ENCODE measurements at regions not wholly inside any gene's neighbourhood (a gene's known extent, or its start where the extent isn't known, plus 50 kb on each side); places are given as distances from the start of the nearest gene placed in this dataset.
"Not testable (repeated sequence)": the region's sequence is repeated elsewhere in the genome, so short reads cannot be mapped to it uniquely, and the experiment has no call there.

GRCh38 chr14:105709281-105710118, 183.1 kb downstream of the TMEM121 start:
- TF ChIP-seq CTCF (conservative IDR thresholded peaks at IDR 0.05; ENCODE audit: low read depth, low read length), result no peak
- H4K20me1 ChIP-seq (ENCODE audit: insufficient read depth), result no peaks in the 10 kb centered on the region
- H3K4me2 ChIP-seq, result no peak overlapping the region
- no peaks in the 10 kb centered on the region for H3K4me1 ChIP-seq (ENCODE audit: low read depth, poor library complexity, severe bottlenecking)
- H3K9ac ChIP-seq, result no peak overlapping the region
- H3K4me3 ChIP-seq (IDR thresholded peaks at IDR 0.05; ENCODE audit: insufficient read depth, low read depth, low read length), result no peak overlapping the region
- no peaks in the 10 kb centered on the region for H3K79me2 ChIP-seq (ENCODE audit: insufficient read depth, low read depth)
- H3K36me3 ChIP-seq (ENCODE audit: insufficient read depth), result no peaks in the 10 kb centered on the region
- no peak overlapping the region for H2AFZ ChIP-seq (ENCODE audit: low read depth)
- H3K27me3 ChIP-seq (ENCODE audit: insufficient read depth, low read depth), result no peaks in the 10 kb centered on the region
- no peak overlapping the region for H3K27ac ChIP-seq

GRCh38 chr14:105710119-105711043, 184.0 kb downstream of the TMEM121 start:
- H3K4me2 ChIP-seq, result no peak overlapping the region
- no peak overlapping the region for H3K4me3 ChIP-seq (IDR thresholded peaks at IDR 0.05; ENCODE audit: insufficient read depth, low read depth, low read length)
- H3K79me2 ChIP-seq (ENCODE audit: insufficient read depth, low read depth), result no peaks in the 10 kb centered on the region
- H3K27me3 ChIP-seq (ENCODE audit: insufficient read depth, low read depth), result no peaks in the 10 kb centered on the region
- H3K4me1 ChIP-seq (ENCODE audit: low read depth, poor library complexity, severe bottlenecking), result no peaks in the 10 kb centered on the region
- H3K36me3 ChIP-seq (ENCODE audit: insufficient read depth), result no peaks in the 10 kb centered on the region
- no peaks in the 10 kb centered on the region for H4K20me1 ChIP-seq (ENCODE audit: insufficient read depth)
- no peak overlapping the region for H3K9ac ChIP-seq
- no peak overlapping the region for H2AFZ ChIP-seq (ENCODE audit: low read depth)
- TF ChIP-seq CTCF (conservative IDR thresholded peaks at IDR 0.05; ENCODE audit: low read depth, low read length), result no peak
- H3K27ac ChIP-seq, result no peak overlapping the region

GRCh38 chr14:105711044-105711620, 184.7 kb downstream of the TMEM121 start:
- Histone ChIP-seq H3K27me3 (ENCODE audit: insufficient read depth, low read depth) (no peaks in the 10 kb centered on the region), H3K27ac (no peak overlapping the region), H4K20me1 (ENCODE audit: insufficient read depth) (no peaks in the 10 kb centered on the region), H3K4me2 (no peak overlapping the region), H2AFZ (ENCODE audit: low read depth) (no peak overlapping the region), H3K4me1 (ENCODE audit: low read depth, poor library complexity, severe bottlenecking) (no peaks in the 10 kb centered on the region), H3K9ac (no peak overlapping the region), H3K36me3 (ENCODE audit: insufficient read depth) (no peaks in the 10 kb centered on the region), H3K79me2 (ENCODE audit: insufficient read depth, low read depth) (no peaks in the 10 kb centered on the region), H3K4me3 (IDR thresholded peaks at IDR 0.05; ENCODE audit: insufficient read depth, low read depth, low read length) (no peak overlapping the region)
- TF ChIP-seq CTCF (conservative IDR thresholded peaks at IDR 0.05; ENCODE audit: low read depth, low read length), result no peak

- no peaks in the 10 kb centered on the region for H3K4me1 ChIP-seq (ENCODE audit: low read depth, poor library complexity, severe bottlenecking)
- TF ChIP-seq CTCF (conservative IDR thresholded peaks at IDR 0.05; ENCODE audit: low read depth, low read length), result no peak
- no peak overlapping the region for H2AFZ ChIP-seq (ENCODE audit: low read depth)
- no peaks in the 10 kb centered on the region for H3K36me3 ChIP-seq (ENCODE audit: insufficient read depth)
- no peak overlapping the region for H3K27ac ChIP-seq
- no peak overlapping the region for H3K4me3 ChIP-seq (IDR thresholded peaks at IDR 0.05; ENCODE audit: insufficient read depth, low read depth, low read length)
- H3K4me2 ChIP-seq, result no peak overlapping the region
- no peaks in the 10 kb centered on the region for H3K27me3 ChIP-seq (ENCODE audit: insufficient read depth, low read depth)
- H3K9ac ChIP-seq, result no peak overlapping the region
- H3K79me2 ChIP-seq (ENCODE audit: insufficient read depth, low read depth), result no peaks in the 10 kb centered on the region
- no peaks in the 10 kb centered on the region for H4K20me1 ChIP-seq (ENCODE audit: insufficient read depth)
Measured at GRCh38 chr14:105711841-105712460, 185.6 kb downstream of the TMEM121 start.

GRCh38 chr14:105712670-105713069, 186.3 kb downstream of the TMEM121 start:
- H3K36me3 ChIP-seq (ENCODE audit: insufficient read depth); H3K4me3 ChIP-seq (IDR thresholded peaks at IDR 0.05; ENCODE audit: insufficient read depth, low read depth, low read length); H4K20me1 ChIP-seq (ENCODE audit: insufficient read depth); H3K27ac ChIP-seq; H3K4me1 ChIP-seq (ENCODE audit: low read depth, poor library complexity, severe bottlenecking); H3K27me3 ChIP-seq (ENCODE audit: insufficient read depth, low read depth); H2AFZ ChIP-seq (ENCODE audit: low read depth); H3K79me2 ChIP-seq (ENCODE audit: insufficient read depth, low read depth); H3K4me2 ChIP-seq; H3K9ac ChIP-seq: not testable (repeated sequence)

- H4K20me1 ChIP-seq (ENCODE audit: insufficient read depth); H2AFZ ChIP-seq (ENCODE audit: low read depth); H3K4me2 ChIP-seq; H3K4me1 ChIP-seq (ENCODE audit: low read depth, poor library complexity, severe bottlenecking); H3K4me3 ChIP-seq (IDR thresholded peaks at IDR 0.05; ENCODE audit: insufficient read depth, low read depth, low read length); H3K27me3 ChIP-seq (ENCODE audit: insufficient read depth, low read depth); H3K79me2 ChIP-seq (ENCODE audit: insufficient read depth, low read depth); H3K27ac ChIP-seq; H3K9ac ChIP-seq; H3K36me3 ChIP-seq (ENCODE audit: insufficient read depth): not testable (repeated sequence)
Measured at GRCh38 chr14:105713160-105713559, 186.8 kb downstream of the TMEM121 start.
